NK-92 treated with Interleukin-12 subunit alpha and Interleukin-12 subunit beta, amount 100 ng/mL, for 24 hours (cell line): ENCODE measurements at regions not wholly inside any gene's neighbourhood (a gene's known extent, or its start where the extent isn't known, plus 50 kb on each side); places are given as distances from the start of the nearest gene placed in this dataset.
"Not testable (repeated sequence)": the region's sequence is repeated elsewhere in the genome, so short reads cannot be mapped to it uniquely, and the experiment has no call there.

Source experiments
- DNase-seq: peaks from one replicate; lab custom pipeline; 2025; lab: John Stamatoyannopoulos, UW

DNA sequence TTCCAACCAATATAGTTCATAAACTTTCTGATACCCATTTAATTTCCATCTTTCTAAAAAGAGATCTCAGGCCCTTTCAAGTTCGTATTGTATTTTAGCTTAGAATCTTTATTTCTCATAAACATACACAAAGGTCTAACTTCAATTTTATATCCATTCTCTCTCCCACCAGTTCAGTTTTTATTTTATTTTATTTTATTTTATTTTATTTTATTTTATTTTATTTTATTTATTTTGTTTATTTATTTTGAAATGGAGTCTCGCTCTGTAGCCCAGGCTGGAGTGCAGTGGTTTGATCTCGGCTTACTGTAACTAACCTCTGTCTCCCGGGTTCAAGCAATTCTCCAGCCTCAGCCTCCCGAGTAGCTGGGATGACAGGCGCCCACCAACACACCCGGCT lies 552.8 kb downstream of the SLITRK5 start:
- no peak for DNase-seq

DNA sequence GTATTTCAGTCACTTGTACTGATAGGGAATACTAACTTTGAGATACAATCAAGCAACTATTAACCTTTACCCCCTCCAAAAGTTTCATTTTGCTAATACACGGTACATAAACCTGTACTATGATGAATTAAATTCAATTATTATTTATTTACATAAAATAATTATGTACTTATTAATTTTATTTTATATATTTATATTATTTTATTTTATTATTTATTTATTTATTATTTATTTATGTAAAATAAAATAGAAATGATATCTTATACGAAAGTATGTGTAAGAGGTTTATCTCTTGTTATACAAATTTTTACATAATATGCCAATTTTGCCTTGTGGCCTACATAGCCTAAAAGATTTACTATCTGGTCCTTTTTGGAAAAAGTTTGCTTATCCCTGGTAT lies 564.3 kb downstream of the SLITRK5 start:
- DNase-seq, result no peak

DNA sequence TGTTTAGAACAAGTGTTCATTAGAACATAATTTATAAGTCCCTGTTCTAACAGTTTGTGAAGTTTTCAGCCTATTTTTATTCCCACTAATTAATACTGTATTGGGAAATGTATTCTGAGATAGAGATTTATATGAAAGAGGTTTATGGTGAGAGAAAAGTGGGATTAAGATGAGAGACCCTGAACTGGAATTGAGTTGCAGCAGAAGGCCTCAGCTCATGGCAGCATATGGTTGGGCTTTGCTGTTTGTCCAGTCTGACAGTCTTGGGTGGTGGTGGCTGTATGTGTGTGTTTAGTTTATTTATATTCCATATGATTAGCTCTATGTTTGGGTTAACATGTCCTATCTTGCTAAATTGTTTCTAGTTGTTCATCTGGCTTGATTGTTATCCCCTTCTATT lies 575.1 kb downstream of the SLITRK5 start:
- DNase-seq, result no peak

DNA sequence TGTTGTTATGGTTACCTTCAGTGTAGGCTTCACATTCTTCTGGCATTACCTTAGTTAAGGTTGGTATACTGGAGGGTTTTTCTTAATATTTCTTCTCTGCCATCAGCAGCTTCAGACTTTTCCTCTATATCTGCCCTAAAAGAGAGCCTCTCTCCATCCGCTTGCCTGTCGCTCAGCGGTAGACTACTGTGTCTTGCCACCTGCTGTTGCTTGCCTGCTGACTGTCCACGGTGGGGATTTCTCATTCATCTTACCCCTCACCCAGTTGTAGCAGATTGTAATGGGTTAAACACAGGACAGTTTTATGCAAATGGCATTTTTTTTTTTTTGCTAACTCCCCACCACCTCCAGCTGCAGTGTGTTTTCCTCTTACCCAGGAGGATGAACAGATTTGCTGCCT lies 577.2 kb downstream of the SLITRK5 start:
- DNase-seq, result no peak

DNA sequence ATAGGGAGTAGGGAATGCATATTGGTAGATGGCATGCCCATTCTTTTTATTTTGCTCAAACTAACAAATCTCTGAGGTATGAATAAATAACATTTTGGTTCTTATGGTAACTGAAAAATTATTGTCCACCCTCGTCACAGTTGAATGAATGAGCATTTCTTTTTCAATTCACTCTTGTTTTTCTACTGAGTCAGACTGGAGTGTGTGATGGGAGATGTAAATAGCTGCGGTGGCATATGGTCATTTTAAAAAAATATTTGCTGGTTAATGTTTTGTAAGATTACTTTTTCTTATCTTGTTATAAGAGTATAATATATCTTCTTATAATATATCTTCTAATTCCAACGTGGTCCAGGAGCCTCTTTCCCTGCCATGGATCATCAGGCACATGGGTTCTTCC lies 586.5 kb downstream of the SLITRK5 start:
- DNase-seq, result no peak

DNA sequence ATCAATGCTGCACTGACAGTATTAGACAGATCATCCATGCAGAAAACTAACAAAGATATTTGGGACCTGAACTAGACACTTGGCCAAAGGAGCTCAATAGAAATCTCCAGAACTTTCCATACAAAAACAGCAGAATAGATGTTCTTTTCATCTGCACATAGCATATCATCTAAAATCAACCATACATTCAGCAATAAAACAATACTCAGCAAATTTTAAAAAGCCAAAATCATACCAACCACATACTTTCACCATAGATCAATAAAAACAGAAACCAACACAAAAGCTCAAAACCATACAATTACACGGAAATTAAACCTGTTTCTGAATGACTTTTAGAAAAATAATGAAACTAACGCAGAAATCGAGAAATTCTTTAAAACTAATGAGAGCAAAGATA lies 592.6 kb downstream of the SLITRK5 start:
- no peak for DNase-seq

DNA sequence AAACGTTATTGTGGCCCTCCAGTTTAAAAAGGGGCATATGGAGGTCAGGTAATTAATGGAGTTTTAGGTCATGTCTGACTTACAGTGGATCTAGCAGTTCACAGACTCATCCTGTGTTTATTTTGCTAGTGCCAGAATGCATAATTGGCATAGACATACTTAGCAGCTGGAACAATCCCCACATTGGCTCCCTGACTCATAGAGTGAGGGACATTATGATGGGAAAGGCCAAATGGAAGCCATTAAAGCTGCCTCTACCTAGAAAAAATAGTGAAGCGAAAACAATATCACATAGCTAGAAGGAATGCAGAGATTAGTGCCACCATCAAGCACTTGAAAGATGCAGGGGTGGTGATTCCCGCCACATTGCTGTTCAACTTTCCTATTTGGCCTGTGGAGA lies 610.7 kb downstream of the SLITRK5 start:
- no peak for DNase-seq

DNA sequence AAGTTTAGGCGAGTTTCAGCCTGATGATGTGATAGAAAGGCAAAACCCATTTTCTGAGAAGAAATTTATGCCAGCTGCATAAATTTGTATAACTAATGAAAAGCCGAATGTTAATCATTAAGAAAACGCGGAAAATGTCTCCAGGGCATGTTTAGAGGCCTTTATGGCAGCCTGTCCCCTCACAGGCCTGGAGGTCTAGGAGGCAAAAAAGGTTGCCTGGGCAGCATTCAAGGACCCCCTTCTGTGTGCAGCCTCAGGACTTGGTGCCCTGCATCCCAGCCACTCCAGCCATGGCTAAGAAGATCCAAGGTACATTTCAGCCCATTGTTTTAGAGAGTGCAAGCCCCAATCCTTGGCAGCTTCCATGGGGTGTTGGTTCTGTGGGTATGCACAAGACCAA lies 614.2 kb downstream of the SLITRK5 start:
- no peak for DNase-seq

DNA sequence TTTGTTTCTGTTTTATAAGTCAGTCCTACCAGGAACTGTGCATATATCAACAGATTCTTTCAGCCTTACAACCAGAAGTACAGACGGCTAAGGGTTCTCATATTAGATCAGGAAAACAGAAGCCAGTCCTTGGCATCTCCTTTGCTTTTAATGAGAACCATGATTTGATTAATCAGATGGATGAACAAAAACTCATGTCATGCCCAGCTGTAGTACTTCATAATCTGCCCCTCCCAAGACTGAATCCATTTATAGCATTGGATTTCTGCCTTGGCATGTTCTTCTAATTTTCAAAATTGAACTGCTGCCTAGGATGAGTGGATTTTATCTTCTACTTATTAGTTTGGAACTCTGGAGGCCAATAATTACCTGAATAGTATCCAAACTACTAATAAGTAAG lies 617.2 kb downstream of the SLITRK5 start:
- no peak for DNase-seq

DNA sequence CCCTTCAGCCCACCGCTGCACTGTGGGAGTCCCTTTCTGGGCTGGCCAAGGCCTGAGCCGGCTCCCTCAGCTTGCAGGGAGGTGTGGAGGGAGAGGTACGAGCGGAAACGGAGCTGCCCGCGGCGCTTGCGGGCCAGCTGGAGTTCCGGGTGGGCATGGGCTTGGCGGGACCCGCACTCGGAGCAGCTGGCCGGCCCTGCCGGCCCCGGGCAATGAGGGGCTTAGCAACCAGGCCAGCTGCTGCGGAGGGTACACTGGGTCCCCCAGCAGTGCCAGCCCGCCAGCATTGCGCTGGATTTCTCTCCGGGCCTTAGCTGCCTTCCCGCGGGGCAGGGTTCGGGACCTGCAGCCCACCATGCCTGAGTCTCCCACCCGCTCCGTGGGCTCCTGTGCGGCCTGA lies 620.6 kb downstream of the SLITRK5 start:
- DNase-seq, result not testable (repeated sequence)

DNA sequence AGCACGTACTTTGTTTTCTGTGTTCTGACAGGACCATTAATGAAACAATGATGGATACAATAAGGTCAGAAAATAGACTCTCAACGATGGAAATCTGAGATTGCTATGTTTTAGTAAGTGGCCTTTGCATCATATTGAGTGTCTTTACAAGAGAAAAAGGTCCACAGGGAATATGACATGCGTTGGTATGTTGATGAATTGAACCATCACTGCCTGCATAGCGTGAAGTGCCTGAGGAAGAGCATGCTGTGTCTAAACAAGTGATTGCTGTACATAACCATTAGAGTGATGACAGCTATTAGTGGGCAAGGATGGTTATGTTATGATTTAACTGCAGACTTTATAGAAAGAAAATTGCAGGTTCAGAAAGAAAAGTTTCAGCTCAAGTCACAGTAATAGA lies 623.2 kb downstream of the SLITRK5 start:
- DNase-seq, result no peak

DNA sequence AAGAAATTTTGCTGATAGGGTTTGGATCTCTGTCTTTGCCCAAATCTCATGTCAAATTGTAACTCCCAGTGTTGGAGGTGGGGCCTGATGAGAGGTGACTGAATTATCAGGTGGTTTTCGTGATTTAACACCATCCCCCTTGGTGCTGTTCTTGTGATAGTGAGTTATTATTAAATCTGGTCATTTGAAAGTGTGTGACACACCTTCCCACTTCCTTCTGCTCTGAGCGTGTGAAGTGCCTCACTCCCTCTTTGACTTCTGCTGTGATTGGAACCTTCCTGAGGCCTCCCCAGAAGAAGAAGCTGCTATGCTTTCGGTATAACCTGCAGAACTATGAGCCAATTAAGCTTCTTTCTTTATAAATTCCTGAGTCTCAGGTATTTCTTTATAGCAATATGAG lies 632.0 kb downstream of the SLITRK5 start:
- DNase-seq, result no peak

DNA sequence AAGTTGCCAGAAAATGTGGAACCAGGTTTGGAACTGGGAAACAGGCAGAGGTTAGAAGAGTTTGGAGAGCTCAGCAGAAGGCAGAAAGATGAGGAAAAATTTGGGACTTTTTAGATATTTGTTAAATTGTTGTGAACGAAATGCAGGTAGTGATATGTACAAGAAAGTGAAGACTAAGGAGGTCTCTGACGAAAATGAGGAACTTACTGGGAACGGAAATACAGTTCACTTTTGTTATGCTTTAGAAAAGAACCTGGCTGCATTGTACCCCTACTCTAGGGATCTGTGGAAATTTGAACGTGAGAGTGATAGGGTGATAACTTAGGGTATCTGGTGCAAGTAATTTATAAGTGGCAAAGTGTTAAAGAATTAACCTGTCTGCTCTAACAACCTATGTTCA lies 632.4 kb downstream of the SLITRK5 start:
- no peak for DNase-seq

DNA sequence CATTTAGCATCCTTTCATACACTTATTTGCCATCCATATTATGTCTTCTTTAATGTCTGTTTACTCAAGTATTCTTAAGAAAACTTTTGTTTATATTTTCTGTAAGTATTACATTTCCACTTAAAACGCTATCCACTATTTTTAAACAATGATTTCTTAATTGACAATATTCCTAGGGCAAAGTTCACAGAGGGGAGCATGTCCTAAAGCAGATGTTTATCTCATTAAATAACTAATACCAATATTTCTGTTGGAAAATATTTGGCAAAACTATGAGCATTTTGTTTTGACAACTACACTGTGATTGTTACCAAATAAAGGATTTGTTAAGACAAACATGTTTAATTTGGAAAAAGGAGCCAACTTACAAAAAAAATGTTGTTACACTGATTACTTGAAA lies 643.3 kb downstream of the SLITRK5 start:
- DNase-seq, result no peak

DNA sequence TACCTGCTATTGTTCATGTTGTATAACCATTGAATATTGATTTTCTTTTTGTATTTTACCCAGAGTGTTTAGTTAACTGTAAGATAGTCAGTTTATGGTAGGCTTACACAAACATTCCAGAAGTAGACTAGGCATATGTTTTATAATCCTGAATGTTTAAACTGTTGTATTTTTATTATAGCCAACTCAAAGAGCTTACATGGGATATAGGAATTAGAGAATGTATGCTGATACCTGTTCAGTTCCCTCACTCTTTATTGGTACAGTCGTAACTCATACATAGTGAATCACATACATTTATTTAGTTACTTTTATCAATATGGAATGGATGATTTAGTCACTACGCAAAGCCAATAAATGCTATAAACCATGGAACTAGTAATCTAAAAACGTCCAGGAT lies 657.9 kb downstream of the SLITRK5 start:
- no peak for DNase-seq

DNA sequence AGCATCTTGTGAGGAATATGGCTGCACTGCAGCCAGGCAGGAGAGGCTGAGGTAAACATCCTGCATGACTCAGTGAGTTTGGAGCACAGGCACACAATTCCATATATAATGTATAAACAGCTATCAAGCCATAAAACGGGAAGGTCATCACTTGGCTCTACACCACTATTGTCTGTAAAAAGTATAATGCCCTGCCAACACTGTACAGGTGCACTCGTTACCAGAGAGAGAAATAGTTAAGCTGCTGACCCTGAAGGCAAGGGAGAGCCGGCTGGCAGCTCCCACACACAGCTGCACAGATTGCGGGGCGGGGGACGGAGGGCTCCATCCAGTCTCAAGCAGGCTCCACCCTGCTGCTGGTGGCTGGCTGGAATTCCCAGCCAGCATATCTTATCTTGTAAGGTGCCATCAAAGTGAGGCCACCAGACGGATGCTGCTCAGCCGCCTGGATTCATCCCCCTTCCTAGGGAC lies 668.1 kb downstream of the SLITRK5 start:
- DNase-seq, result no peak

DNA sequence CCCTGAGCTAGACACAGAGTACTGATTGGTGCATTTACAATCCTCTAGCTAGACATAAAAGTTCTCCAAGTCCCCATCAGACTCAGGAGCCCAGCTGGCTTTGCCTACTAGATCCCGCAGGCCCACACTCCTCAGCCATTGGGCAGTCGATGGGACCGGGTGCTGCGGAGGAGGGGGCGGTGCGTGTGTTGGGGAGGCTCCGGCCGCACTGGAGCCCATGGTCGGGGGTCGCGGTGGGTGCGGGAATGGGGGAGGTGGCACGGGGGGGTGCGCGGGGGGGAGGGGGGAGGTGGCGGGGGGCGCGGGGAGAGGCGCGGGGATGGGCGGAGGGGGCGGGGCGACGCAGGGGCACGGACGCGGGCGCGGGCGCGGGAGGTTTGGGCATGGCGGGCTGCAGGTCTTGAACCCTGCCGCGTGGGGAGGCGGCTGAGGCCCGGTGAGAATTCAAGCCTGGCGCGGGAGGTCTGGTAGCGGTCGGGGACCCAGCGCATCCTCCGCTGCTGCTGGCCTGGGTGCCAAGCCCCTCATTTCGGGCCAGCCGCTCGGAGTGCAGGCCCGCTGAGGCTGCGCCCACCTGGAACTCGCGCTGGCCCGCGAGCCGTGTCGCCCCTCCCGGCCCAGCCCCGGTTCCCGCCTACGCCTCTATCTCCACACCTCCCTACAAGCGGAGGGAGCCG lies 674.1 kb downstream of the SLITRK5 start:
- DNase-seq, result no peak

DNA sequence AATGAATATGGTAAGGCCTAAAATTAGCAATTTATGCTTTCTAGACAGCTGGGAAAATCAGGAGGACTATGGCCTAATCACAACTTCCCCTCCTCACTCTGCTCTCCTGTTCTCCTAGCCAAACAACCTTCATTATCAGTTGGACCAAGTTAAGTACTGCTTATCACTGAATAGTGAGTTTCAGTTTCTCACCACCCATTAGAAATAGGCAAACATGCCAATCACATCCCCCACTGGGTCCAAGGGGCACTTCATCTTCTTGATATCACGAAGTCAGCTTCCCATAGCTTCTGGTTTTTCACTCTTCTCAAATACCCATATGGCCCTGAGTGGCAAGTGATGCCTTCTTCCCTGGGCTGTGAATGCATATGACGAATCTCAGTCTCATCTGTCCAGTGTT lies 689.6 kb downstream of the SLITRK5 start:
- DNase-seq, result no peak

DNA sequence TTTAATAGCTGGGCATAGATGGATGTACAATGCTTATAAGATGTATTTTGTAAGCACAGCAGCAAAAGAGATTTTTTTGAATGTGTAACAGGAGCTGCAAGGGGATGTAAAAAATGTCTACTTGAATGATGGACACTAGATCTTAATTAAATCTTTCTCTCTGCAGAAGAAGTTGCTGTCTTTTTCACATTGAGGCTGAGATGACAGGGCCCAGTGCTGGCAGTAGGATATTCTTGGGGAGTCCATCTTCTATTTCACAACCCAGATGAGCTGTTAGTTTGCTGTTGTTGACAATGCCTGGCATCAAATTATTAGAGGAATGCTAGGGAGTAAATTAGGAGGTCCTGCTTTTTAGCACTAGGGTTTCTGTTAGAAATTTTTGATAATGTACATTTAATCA lies 698.7 kb downstream of the SLITRK5 start:
- no peak for DNase-seq

DNA sequence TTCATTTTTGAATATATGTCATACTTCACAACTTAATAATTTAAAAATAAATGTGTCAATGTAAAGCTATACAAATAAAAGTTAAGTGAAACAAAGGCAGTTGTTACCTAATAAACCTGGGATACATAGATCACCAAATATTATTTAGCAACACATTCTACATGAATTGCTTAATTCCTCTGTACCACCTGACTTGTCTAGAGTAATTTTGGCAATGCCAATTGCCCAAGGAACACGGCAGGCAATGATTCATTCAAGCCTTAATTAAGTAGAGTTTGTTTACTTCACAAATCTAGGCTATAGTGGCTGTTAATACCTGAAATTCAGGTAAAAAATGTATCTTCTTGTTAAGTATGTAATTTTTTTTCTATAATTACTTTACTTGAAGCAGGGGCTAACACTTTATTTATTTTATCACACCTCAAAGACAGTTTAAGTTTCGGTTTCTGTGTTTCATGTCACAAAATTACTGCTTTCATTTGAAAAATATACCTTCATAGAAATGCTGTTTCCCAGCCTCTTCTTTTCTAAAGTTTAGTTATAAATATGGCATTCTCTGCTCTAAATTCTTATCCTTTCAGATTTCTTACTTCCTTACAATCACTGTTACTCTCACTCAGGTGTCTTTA lies 705.7 kb downstream of the SLITRK5 start:
- no peak for DNase-seq

DNA sequence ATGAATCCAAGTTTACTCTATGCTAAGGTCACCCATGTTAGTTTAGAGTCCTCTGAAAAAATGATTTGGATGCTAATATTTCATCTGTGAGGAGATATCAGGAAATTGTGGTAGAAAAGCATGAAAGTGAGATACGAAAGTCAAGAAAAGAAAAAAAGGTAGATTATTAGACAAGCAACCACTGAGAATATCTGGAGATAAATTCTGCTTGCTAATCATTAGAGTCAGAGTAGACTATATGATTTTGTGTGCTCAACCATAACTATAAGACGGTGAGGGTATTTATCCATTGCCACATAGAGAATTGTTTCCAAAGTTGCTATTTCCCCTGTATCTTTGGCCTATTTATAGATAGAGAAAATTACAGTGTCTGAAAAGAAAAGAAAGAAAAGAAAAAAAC lies 706.7 kb downstream of the SLITRK5 start:
- no peak for DNase-seq

DNA sequence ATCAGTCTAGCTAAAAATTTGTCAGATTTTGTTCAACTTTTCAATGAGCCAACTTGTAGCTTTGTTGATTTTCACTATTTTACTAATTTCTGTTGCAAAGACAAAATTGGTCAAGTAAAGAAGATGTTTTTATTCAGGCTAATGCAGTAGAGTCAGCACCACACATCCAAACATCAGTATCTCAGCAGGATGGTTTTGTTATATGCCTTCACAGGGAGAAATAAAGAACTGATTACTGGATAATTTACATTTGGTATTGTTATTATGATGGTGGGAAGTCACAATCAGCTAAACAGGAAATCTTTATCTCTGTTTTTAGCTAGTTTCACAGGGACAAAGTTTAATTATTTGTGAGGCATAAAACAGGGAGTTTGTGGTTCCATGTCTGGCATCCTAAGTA lies 713.4 kb downstream of the SLITRK5 start:
- DNase-seq, result no peak

DNA sequence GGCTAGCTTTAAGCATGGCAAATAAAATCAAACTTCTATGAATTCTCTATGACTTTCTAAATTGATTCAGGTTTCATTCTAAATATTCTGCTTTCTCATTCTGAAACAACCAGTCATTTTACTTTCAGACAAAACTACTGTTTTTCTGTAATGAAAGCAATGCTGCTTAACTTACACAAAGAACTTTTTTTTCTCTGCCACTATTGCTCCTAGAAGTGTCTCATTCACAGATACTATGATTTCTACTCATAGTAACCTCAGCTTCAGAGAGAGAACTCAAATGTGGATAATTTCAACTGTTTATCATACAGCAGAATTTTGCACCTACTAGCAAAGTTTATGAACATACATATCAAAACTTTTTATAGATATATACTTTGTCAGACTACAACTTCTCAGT lies 724.6 kb downstream of the SLITRK5 start:
- no peak for DNase-seq

DNA sequence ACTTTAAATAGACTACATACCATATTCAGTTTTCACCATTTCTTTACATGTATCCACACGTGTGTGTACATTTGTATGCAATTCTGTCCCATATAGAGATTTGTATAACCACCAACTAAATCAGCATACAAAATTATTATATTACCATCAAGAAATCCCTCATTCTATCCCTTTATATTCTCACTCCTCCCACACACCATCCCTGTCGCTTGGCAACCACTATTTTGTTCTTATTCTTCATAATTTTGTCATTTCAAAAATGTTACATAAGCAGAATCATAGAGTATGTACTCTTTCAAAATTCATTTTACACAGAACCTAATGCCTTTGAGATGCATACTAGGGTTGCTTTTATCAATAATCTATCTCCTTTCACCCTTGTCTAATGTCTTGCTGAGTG lies 740.5 kb downstream of the SLITRK5 start:
- no peak for DNase-seq
